Fibroblast of mammary gland (primary cell): ENCODE measurements at regions not wholly inside any gene's neighbourhood (a gene's known extent, or its start where the extent isn't known, plus 50 kb on each side); places are given as distances from the start of the nearest gene placed in this dataset.

Source experiments
- DNase-seq: peaks from one replicate; pipeline ENCODE4 v3.0.0-alpha.2; 2010; ENCODE audit warnings: low read depth
- H3K4me3 ChIP-seq: 2 replicates; pipeline ENCODE4 v1.5.1; 2011; ENCODE audit warnings: low read depth, mild to moderate bottlenecking, low read length, moderate library complexity; ENCODE audit not compliant: control insufficient read depth
- TF ChIP-seq, protein P1 (sequence below): conservative IDR thresholded peaks from 2 replicates; pipeline ENCODE4 v1.5.1; 2011; ENCODE audit warnings: low read depth, low read length, inconsistent platforms; ENCODE audit not compliant: control insufficient read depth, insufficient read depth

DNA sequence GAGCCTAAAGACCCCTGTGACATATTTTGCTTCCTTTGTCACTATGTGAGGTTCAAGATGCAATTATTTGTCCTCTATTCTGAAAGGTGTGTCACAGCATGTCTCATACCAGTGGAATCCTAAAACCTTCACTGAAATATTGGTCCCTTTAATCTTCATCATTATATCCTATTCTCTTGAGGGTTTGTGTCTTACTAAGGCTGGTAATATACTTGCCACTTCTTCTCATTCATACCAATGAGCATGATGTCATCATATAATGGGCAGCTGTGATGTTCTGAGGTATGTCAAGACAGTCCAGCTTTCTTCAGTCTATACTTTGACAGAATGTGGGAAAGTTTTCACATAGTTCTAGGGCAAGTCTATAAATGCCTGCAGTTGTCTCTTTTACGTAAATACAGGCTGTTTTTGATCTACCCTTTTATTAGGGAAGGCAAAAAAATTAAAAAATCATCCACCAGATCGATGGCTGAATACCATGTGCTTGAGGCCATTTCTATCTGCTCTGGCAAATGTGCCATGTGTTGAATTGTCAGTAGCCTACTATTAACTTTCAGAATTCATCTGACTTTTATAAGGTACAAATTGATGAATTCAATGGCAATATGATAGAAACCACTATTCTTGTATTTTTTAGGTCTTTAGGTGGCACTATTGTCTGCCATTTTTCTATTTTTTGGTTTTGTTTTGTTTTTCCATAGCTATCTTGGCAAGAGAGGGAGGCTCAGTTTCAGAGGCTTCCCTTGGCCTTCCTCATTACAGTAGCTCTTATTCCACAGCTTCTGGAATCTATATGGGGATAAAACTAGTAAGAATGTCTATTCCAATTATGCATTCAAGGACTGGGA is 209.0 kb downstream of the PPARGC1A start:
- TF ChIP-seq, protein P1, sequence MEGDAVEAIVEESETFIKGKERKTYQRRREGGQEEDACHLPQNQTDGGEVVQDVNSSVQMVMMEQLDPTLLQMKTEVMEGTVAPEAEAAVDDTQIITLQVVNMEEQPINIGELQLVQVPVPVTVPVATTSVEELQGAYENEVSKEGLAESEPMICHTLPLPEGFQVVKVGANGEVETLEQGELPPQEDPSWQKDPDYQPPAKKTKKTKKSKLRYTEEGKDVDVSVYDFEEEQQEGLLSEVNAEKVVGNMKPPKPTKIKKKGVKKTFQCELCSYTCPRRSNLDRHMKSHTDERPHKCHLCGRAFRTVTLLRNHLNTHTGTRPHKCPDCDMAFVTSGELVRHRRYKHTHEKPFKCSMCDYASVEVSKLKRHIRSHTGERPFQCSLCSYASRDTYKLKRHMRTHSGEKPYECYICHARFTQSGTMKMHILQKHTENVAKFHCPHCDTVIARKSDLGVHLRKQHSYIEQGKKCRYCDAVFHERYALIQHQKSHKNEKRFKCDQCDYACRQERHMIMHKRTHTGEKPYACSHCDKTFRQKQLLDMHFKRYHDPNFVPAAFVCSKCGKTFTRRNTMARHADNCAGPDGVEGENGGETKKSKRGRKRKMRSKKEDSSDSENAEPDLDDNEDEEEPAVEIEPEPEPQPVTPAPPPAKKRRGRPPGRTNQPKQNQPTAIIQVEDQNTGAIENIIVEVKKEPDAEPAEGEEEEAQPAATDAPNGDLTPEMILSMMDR, result peak; percentile 12
- no peak overlapping the region for H3K4me3 ChIP-seq
- peak; percentile 26 for DNase-seq

DNA sequence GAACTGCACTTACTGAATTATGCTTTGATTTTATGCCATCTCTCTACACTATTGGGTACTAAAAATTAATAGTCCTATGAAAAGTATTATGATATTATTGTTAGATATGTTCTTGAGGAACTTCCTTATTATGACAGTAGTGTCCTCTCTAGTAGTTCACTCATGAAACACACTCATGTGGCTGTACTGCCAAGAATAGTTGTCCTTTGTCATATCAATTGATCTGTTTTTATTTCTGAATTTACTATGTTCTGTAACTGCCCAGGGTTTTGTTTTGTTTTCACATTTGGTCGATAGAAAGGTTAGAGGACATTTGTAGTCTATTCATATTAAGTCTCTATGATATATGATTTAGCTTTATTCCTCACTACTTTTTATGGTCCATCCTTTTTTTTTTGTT is 215.2 kb downstream of the PPARGC1A start:
- H3K4me3 ChIP-seq, result no peak overlapping the region
- TF ChIP-seq, protein P1, result no peak
- no peak for DNase-seq

GRCh38 chr4:23667659-23668058 is 222.2 kb downstream of the PPARGC1A start:
- no peak for DNase-seq
- TF ChIP-seq, protein P1, result no peak
- H3K4me3 ChIP-seq, result no peak overlapping the region

DNA sequence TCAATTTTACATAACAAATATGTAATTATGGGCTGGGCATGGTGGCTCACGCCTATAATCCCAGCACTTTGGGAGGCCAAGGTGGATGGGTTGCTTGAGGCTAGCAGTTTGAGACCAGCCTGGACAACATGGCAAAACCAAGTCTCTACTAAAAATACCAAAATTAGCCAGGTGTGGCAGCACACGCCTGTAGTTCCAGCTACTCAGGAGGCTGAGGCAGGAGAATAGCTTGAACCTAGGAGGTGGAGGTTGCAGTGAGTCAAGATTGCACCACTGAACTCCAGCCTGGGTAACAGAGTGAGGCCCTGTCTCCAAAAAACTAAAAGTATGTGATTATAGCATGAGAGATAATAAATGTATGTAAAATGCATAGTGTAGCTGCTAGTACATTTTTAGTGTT is 229.0 kb downstream of the PPARGC1A start:
- DNase-seq, result no peak
- TF ChIP-seq, protein P1, result no peak
- H3K4me3 ChIP-seq, result no peak overlapping the region

DNA sequence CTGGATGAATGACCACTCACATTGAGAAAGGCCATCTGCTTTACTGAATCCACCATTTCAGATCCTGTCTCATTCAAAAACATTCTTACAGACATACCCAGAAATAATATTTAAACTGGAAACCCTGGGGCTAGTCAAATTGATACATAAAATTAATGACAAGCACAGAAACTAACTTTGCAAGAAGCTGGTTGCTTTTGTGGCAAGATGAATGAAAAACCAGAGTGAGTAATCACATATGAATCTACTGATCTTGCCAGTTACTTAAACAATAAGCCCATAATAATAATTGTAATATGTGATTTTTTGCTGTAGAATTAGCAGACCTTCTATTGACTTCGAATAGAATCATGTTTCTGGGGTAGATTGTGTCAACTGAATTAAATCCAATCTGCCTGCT is 235.1 kb downstream of the PPARGC1A start:
- DNase-seq, result no peak
- no peak overlapping the region for H3K4me3 ChIP-seq
- TF ChIP-seq, protein P1, result no peak

DNA sequence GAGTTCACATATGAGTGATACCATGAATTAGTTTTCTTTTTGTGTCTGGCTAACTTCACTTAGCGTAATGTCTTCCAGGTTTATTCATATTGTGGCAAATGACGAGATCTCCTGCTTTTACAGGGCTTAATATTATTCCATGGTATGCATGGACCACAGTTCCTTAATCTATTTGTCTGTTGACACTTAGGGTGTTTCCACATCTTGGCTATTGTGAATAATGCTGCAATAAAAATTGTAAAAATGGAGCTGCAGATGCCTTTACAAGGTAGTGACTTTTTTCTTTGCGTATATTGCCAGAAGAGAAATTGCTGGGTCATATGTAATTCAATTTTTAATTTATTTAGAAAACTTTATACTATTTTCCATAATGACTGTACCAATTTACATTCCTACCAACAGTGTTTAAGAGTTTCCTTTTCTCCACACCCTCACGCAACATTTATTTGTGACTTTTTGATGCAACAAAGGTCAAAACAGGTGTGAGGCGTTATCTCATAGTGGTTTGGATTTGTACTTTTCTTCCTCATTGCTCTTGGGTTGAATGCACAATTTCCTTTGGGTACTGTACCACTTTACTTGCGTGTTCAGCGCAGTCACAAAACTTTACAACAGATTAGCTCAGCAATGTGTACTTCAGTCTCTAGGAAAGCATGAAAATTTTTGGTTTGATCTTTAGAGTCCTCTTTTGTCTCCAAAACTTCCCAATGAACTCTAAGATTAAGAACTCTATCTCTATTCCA is 240.8 kb downstream of the PPARGC1A start:
- H3K4me3 ChIP-seq, result no peak overlapping the region
- DNase-seq, result no peak
- TF ChIP-seq, protein P1, result no peak
